ENCODE measurements at regions not wholly inside any gene's neighbourhood (a gene's known extent, or its start where the extent isn't known, plus 50 kb on each side); places are given as distances from the start of the nearest gene placed in this dataset.

DNA sequence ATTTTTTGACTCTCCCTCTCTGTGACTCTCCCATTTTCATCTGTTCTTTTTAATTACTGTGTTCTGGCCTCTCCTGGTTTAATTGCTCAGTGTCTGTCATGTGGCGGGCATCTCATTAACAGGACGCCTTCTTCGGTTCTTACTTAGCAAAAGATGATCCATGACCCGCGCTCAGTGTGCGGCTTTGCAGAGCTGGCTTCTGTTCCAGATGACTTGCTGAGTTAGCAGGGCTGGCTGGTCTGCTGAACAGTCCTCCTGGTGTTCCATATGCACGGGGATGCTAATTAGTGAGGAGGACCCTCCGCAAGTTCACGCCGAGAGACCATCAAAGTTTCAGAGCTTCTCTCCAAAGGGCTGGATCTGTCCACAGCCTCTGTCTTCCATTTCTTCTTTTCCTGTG lies 258.6 kb upstream of the MKI67 start:
- TF ChIP-seq, protein P1, sequence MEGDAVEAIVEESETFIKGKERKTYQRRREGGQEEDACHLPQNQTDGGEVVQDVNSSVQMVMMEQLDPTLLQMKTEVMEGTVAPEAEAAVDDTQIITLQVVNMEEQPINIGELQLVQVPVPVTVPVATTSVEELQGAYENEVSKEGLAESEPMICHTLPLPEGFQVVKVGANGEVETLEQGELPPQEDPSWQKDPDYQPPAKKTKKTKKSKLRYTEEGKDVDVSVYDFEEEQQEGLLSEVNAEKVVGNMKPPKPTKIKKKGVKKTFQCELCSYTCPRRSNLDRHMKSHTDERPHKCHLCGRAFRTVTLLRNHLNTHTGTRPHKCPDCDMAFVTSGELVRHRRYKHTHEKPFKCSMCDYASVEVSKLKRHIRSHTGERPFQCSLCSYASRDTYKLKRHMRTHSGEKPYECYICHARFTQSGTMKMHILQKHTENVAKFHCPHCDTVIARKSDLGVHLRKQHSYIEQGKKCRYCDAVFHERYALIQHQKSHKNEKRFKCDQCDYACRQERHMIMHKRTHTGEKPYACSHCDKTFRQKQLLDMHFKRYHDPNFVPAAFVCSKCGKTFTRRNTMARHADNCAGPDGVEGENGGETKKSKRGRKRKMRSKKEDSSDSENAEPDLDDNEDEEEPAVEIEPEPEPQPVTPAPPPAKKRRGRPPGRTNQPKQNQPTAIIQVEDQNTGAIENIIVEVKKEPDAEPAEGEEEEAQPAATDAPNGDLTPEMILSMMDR (IDR thresholded peaks at IDR 0.05) = no peak
- ATAC-seq = no peak
- Histone ChIP-seq H3K27ac (no peak overlapping the region), H3K4me3 (no peak overlapping the region), H3K36me3 (no peaks in the 10 kb centered on the region), H3K9me3 (no peaks in the 10 kb centered on the region), H3K27me3 (peaks cover 3% of the 10 kb centered on the region), H3K4me1 (no peaks in the 10 kb centered on the region)
- intact Hi-C loops (cut with DNase I) = no loop called here
- DNase-seq = no peak

DNA sequence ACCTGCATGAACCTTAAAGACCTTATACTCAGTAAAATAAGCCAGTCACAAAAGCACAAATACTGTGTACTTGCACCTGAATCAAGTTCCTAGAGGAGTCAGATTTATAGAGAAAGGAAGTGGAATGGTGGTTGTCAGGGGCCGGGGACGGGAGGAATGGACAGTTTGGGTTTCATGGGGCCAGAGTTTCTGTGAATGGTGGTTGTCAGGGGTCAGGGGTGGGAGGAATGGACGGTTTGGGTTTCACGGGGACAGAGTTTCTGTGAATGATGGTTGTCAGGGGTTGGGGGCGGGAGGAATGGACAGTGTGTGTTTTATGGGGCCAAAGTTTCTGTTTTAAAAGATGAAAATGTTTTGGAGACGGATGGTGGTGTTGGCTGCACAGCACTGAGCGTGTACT lies 260.0 kb upstream of the MKI67 start:
- DNase-seq (no peak), ATAC-seq (no peak)
- H3K27ac ChIP-seq = no peak overlapping the region
- no peaks in the 10 kb centered on the region for H3K4me1 ChIP-seq
- no peaks in the 10 kb centered on the region for H3K9me3 ChIP-seq
- no peak overlapping the region for H3K4me3 ChIP-seq
- H3K27me3 ChIP-seq = no peaks in the 10 kb centered on the region
- TF ChIP-seq, protein P1 (IDR thresholded peaks at IDR 0.05) = no peak
- intact Hi-C loops (cut with DNase I) = no loop called here
- no peaks in the 10 kb centered on the region for H3K36me3 ChIP-seq

DNA sequence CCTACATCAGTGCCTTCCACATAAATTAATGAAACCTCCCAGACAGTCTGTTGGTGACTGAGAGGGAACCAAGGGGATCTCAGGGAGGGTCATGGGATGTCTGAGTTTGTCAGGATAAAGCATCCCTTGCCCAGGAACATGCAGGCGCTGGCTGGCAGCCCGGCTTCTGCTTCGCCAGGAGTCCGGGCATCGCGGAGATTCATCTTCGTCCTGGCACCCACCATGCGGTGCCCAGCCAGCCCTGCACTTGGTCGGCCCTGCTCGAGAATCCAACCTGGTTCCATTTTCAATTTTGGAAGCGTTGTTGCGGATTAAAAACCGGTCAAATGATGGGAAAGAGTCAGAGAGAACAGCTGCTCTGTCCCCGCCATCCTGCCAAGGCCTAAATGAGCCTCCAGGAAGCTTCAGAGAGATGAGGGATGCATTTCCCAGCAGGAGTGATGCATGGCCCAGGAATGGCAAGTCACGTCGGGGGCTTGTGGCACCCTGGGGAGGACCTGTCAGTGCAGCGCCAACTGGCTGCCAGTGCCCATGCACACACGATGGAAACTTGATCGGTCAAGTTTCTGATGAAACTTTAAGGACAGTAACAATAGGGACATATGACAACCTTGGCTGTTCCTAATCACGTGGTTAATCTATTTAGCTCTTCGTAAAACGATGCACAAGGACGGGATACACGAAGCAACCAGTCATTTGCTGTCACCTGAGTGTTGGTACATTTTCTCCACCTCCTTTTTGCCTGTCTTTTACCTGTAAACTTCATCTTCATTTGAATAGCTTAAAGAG lies 260.8 kb upstream of the MKI67 start:
- no peaks in the 10 kb centered on the region for H3K27me3 ChIP-seq
- no peak for ATAC-seq
- no peaks in the 10 kb centered on the region for H3K4me1 ChIP-seq
- H3K9me3 ChIP-seq = no peaks in the 10 kb centered on the region
- DNase-seq = no peak
- no peaks in the 10 kb centered on the region for H3K36me3 ChIP-seq
- intact Hi-C loops (cut with DNase I) = no loop called here
- no peak overlapping the region for H3K4me3 ChIP-seq
- H3K27ac ChIP-seq = no peak overlapping the region
- TF ChIP-seq, protein P1 (IDR thresholded peaks at IDR 0.05) = no peak

DNA sequence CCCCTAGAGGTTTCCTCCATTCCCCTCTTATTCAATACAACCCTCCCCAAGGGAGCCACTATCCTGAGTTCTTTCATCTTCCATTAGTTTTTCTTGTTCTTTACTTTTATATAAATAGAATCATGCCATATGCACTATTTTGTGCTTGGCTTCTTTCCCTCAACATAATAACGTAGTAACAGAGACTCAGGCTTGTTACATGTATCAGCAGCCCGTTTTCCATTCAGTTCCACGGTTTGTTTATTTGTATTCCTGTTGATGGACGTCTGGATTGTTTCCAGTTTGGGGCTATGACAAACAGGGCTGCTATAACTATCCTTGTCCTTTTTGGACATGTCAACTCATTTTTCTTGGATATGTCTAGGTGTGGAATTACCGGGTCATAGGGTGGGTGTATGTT lies 264.4 kb upstream of the MKI67 start:
- Histone ChIP-seq H3K9me3 (no peaks in the 10 kb centered on the region), H3K27ac (no peak overlapping the region), H3K4me3 (no peak overlapping the region), H3K27me3 (no peaks in the 10 kb centered on the region), H3K36me3 (no peaks in the 10 kb centered on the region), H3K4me1 (no peaks in the 10 kb centered on the region)
- no peak for DNase-seq
- intact Hi-C loops (cut with DNase I) = no loop called here
- TF ChIP-seq, protein P1 (IDR thresholded peaks at IDR 0.05) = no peak
- ATAC-seq = no peak

DNA sequence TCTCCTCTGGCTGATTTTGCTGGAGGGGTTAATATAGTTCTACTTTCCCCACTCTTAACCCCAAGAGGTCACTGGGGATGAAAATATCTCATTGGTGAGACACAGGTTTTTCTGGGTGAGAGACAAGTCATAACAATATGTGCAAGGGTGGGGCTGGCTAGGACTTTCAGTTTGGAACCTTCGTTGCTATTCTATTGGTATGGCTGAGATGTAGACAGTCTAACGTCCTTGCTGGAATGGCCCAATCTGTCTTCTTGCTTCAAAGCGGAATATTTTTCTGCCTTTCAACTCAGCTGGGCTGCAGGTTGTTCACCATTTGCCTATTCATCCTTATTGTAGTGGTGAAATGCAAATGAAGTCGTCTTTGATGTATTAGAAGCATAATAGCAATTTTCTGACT lies 267.3 kb upstream of the MKI67 start:
- no peaks in the 10 kb centered on the region for H3K4me1 ChIP-seq
- no peak overlapping the region for H3K4me3 ChIP-seq
- H3K27ac ChIP-seq = no peak overlapping the region
- H3K27me3 ChIP-seq = no peaks in the 10 kb centered on the region
- ATAC-seq (no peak), DNase-seq (no peak)
- TF ChIP-seq, protein P1 (IDR thresholded peaks at IDR 0.05) = no peak
- H3K9me3 ChIP-seq = no peaks in the 10 kb centered on the region
- H3K36me3 ChIP-seq = no peaks in the 10 kb centered on the region
- intact Hi-C loops (cut with DNase I) = no loop called here

DNA sequence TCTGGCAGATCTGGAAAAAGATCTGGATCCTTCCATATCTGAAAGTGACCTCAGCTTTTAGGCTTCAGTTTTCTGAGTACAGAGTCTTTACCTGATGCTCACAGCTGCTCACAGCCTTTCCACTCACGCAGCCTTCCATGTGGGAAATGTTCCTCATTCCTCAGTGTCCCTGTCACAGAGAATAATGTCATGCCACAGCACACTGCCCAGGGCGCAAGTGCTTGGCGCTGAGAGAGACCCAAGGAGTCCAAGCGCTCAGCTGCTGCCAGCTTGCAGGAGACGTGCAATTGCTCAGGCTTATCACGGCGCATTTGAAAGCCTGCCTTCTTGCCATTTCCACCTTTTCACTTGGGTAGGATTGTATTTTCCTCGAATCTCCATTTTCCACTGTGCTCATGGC lies 271.9 kb upstream of the MKI67 start:
- intact Hi-C loops (cut with DNase I) = no loop called here
- H3K9me3 ChIP-seq = no peaks in the 10 kb centered on the region
- no peaks in the 10 kb centered on the region for H3K27me3 ChIP-seq
- DNase-seq (no peak), ATAC-seq (no peak)
- no peak overlapping the region for H3K27ac ChIP-seq
- no peak overlapping the region for H3K4me3 ChIP-seq
- TF ChIP-seq, protein P1 (IDR thresholded peaks at IDR 0.05) = no peak
- H3K36me3 ChIP-seq = no peaks in the 10 kb centered on the region
- H3K4me1 ChIP-seq = no peaks in the 10 kb centered on the region
